Endothelial cell of umbilical vein (primary cell): ENCODE measurements at regions not wholly inside any gene's neighbourhood (a gene's known extent, or its start where the extent isn't known, plus 50 kb on each side); places are given as distances from the start of the nearest gene placed in this dataset.

Experiments used
- BruUV-seq: library from RNA; stranded (reverse); fragments of 400-500 nt; replicated peaks from 2 replicates; lab custom pipeline; 2021; lab: Mats Ljungman, UMichigan
- CTCF ChIA-PET: fragments of 300-600, 350-600 bp; sonication (Branson Sonifier 250); formaldehyde crosslinking; loops from one replicate; lab custom pipeline; 2021; ENCODE audit warnings: antibody characterized with exemption, inconsistent platforms; lab: Charles Lee
- POLR2A ChIA-PET: fragments of 300-600, 350-600 bp; sonication (Branson Sonifier 250); formaldehyde crosslinking; loops from one replicate; lab custom pipeline; 2021; ENCODE audit warnings: antibody characterized with exemption, inconsistent platforms; lab: Charles Lee
- DNase-seq: peaks from one replicate; pipeline ENCODE4 v3.0.0-alpha.2; 2011; ENCODE audit warnings: low read depth, low spot score
- FAIRE-seq: peaks from 2 replicates; lab custom pipeline; 2011; peaks lifted over from hg19 to GRCh38; lab: Jason Lieb, UNC
- H2AFZ ChIP-seq: 2 replicates; pipeline ENCODE4 v1.6.0; 2012; ENCODE audit warnings: low read depth, low read length, control low read depth, inconsistent platforms
- H3K27ac ChIP-seq: 2 replicates; pipeline ENCODE4 v1.5.1; 2011; ENCODE audit warnings: low read depth, mild to moderate bottlenecking, control low read depth, low read length, moderate library complexity; ENCODE audit not compliant: insufficient read depth
- H3K27me3 ChIP-seq, 2 experiments: 2 replicates each; pipeline versions ENCODE4 v1.6.0 to v1.6.1; 2011; ENCODE audit warnings: low read length in 2 of 2, mixed read lengths in 1 of 2; ENCODE audit not compliant: control insufficient read depth in 2 of 2, insufficient read depth in 2 of 2
- H3K36me3 ChIP-seq, 2 experiments: 2 replicates in 1 of 2; 3 replicates in 1 of 2; pipeline ENCODE4 v1.5.1; 2011; ENCODE audit warnings: low read length in 2 of 2, mild to moderate bottlenecking in 1 of 2, moderate library complexity in 1 of 2; ENCODE audit not compliant: control insufficient read depth in 2 of 2, insufficient read depth in 2 of 2; ENCODE audit errors: extremely low read depth in 1 of 2
- H3K4me1 ChIP-seq: 3 replicates; pipeline ENCODE4 v1.5.1; 2011; ENCODE audit warnings: mild to moderate bottlenecking, low read length; ENCODE audit not compliant: control insufficient read depth, insufficient read depth; ENCODE audit errors: extremely low read depth
- H3K4me2 ChIP-seq: 2 replicates; pipeline ENCODE4 v1.6.1; 2011; ENCODE audit warnings: low read length, control low read depth, mixed read lengths; ENCODE audit not compliant: insufficient read depth
- H3K4me3 ChIP-seq, 3 experiments: fragments of 200-600 bp in 1 of 3; sonication (generic), shearing (Covaris generic) in 1 of 3; replicated peaks in 1 of 3; 2 replicates each; pipeline ENCODE4 v1.5.1; 2011 to 2016; ENCODE audit warnings: control low read depth in 3 of 3, low read length in 3 of 3, mild to moderate bottlenecking in 2 of 3, inconsistent platforms in 1 of 3, low read depth in 1 of 3, moderate library complexity in 1 of 3; ENCODE audit not compliant: insufficient read depth in 1 of 3
- H3K79me2 ChIP-seq: 2 replicates; pipeline ENCODE4 v1.6.0; 2012; ENCODE audit warnings: low read length, inconsistent platforms; ENCODE audit not compliant: control insufficient read depth, insufficient read depth
- H3K9ac ChIP-seq: replicated peaks from 2 replicates; pipeline ENCODE3; 2011; ENCODE audit warnings: low read length, control low read depth; ENCODE audit not compliant: insufficient read depth; ENCODE audit errors: extremely low read depth
- H3K9me1 ChIP-seq: replicated peaks from 3 replicates; pipeline ENCODE4 v1.6.0; 2011; ENCODE audit warnings: mild to moderate bottlenecking, low read length; ENCODE audit not compliant: control insufficient read depth, insufficient read depth; ENCODE audit errors: extremely low read depth
- H3K9me3 ChIP-seq: replicated peaks from 2 replicates; pipeline ENCODE4 v1.5.1; 2012; ENCODE audit warnings: low read length, inconsistent platforms; ENCODE audit not compliant: control insufficient read depth, insufficient read depth
- H4K20me1 ChIP-seq: replicated peaks from 2 replicates; pipeline ENCODE3; 2011; ENCODE audit warnings: mild to moderate bottlenecking, low read length; ENCODE audit not compliant: control insufficient read depth, insufficient read depth; ENCODE audit errors: extremely low read depth
- CTCF ChIP-seq, 2 donors: IDR thresholded peaks; 1 replicate in 1 of 2; 2 replicates in 1 of 2; pipeline ENCODE4 v1.5.1; 2011; ENCODE audit warnings: low read length in 2 of 2, mild to moderate bottlenecking in 2 of 2, moderate library complexity in 2 of 2, control low read depth in 1 of 2, inconsistent platforms in 1 of 2, low read depth in 1 of 2; ENCODE audit not compliant: insufficient read depth in 1 of 2; ENCODE audit errors: extremely low read depth in 1 of 2
- EZH2 ChIP-seq: IDR thresholded peaks from 2 replicates; pipeline ENCODE4 v1.6.1; 2012; ENCODE audit warnings: borderline replicate concordance, low read depth, mild to moderate bottlenecking, moderate library complexity, low read length, inconsistent platforms; ENCODE audit not compliant: severe bottlenecking
- FOS ChIP-seq: IDR thresholded peaks from 2 replicates; pipeline ENCODE4 v1.6.1; 2011; ENCODE audit warnings: mild to moderate bottlenecking, low read length, moderate library complexity, borderline replicate concordance; ENCODE audit not compliant: insufficient read depth
- GATA2 ChIP-seq: IDR thresholded peaks from 2 replicates; pipeline ENCODE4 v1.7.0; 2011; ENCODE audit warnings: low read depth, mild to moderate bottlenecking, moderate library complexity, mixed read lengths, low read length; ENCODE audit not compliant: insufficient read length, insufficient read depth
- JUN ChIP-seq: IDR thresholded peaks from 2 replicates; pipeline ENCODE4 v1.6.1; 2011; ENCODE audit warnings: borderline replicate concordance, low read depth; ENCODE audit not compliant: insufficient read length, insufficient read depth
- MAX ChIP-seq: IDR thresholded peaks from 2 replicates; pipeline ENCODE4 v1.6.1; 2011; ENCODE audit not compliant: insufficient read depth, insufficient read length
- MYC ChIP-seq: IDR thresholded peaks from one replicate; pipeline ENCODE4 v1.6.1; 2011; ENCODE audit warnings: mild to moderate bottlenecking, low read depth, low read length
- POLR2A ChIP-seq: IDR thresholded peaks from 2 replicates; pipeline ENCODE4 v1.6.1; 2012; ENCODE audit warnings: low read depth, mild to moderate bottlenecking, control low read depth, low read length
- POLR2AphosphoS5 ChIP-seq: IDR thresholded peaks from 2 replicates; pipeline ENCODE4 v1.6.1; 2012; ENCODE audit warnings: low read depth, mild to moderate bottlenecking, control low read depth, low read length, moderate library complexity; ENCODE audit not compliant: insufficient read depth
- dilution Hi-C: fragments of 300-500 bp; cut with MboI; formaldehyde crosslinking; loops from one replicate; pipeline ENCODE4 v1.15.0; 2019; ENCODE audit warnings: low sequenced_read_pairs; ENCODE audit not compliant: extremely low pct_ligation_motif_present
- intact Hi-C: fragments of 100-400 bp; cut with micrococcal nuclease; formaldehyde crosslinking; loops from one replicate; pipeline ENCODE4 v1.10.0; 2022

DNA sequence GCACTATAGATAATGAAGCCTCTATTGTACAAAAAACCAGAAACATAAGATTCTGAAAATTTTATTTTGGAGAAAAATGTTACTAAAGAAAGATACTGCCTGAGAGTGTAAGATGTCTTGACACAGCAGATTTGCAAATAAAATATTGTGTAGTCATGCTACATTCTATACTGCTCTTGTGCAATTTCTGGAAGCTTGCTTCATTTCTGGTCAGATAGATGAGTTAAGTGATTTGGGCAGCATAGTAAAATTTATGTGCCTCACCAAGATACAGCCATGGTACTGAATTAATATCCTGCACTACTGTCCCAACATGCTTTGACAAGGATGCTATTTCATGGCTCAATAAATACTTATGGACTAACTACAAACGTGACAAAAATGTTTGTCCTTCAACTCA is 55.1 kb upstream of the STARD13 start:
- no peaks in the 10 kb centered on the region for H3K27me3 ChIP-seq
- no peaks in the 10 kb centered on the region for H4K20me1 ChIP-seq
- no peaks in the 10 kb centered on the region for H3K4me1 ChIP-seq
- H2AFZ ChIP-seq: no peak overlapping the region
- H3K9ac ChIP-seq: no peak overlapping the region
- TF ChIP-seq MAX (no peak), GATA2 (no peak), MYC (no peak), POLR2AphosphoS5 (no peak), JUN (no peak), FOS (no peak), EZH2 (no peak), POLR2A (no peak), CTCF (IDR thresholded peaks at IDR 0.05; ENCODE audit: extremely low read depth in 1 of 2, insufficient read depth in 1 of 2, low read depth in 1 of 2, low read length in 2 of 2) (no peak)
- dilution Hi-C loops (no loop called here), intact Hi-C loops (no loop called here)
- H3K27ac ChIP-seq: no peak overlapping the region
- H3K36me3 ChIP-seq: no peaks in the 10 kb centered on the region
- FAIRE-seq: peak; percentile 37
- no peaks in the 10 kb centered on the region for H3K9me3 ChIP-seq
- no peak for DNase-seq
- no peaks in the 10 kb centered on the region for H3K9me1 ChIP-seq
- POLR2A ChIA-PET: no interaction called here
- no TSS peak for BruUV-seq
- H3K4me3 ChIP-seq: no peak overlapping the region
- no peak overlapping the region for H3K4me2 ChIP-seq
- CTCF ChIA-PET: no interaction called here
- H3K79me2 ChIP-seq: no peaks in the 10 kb centered on the region
